ENCODE measurements at regions not wholly inside any gene's neighbourhood (a gene's known extent, or its start where the extent isn't known, plus 50 kb on each side); places are given as distances from the start of the nearest gene placed in this dataset.
"Not testable (repeated sequence)": the region's sequence is repeated elsewhere in the genome, so short reads cannot be mapped to it uniquely, and the experiment has no call there.

GRCh38 chr5:33138145-33138544 is 302.6 kb upstream of the TARS1 start:
- H3K4me3 Mint-ChIP-seq = not testable (repeated sequence)

GRCh38 chr5:33143405-33144123 is 297.2 kb upstream of the TARS1 start:
- H3K4me3 Mint-ChIP-seq = no peak overlapping the region

More at GRCh38 chr5:33138145-33138544, 302.6 kb upstream of the TARS1 start:
- H3K27me3 Mint-ChIP-seq (ENCODE audit: low read depth); H3K27ac Mint-ChIP-seq; DNase-seq (ENCODE audit: low spot score); H3K4me1 Mint-ChIP-seq (ENCODE audit: low read depth); H3K36me3 Mint-ChIP-seq (ENCODE audit: low read depth): not testable (repeated sequence)
- H3K9me3 Mint-ChIP-seq = peaks cover 36% of the 10 kb centered on the region

GRCh38 chr5:33146881-33147280 is 293.9 kb upstream of the TARS1 start:
- no peak overlapping the region for H3K27ac Mint-ChIP-seq
- H3K4me1 Mint-ChIP-seq (ENCODE audit: low read depth) = no peaks in the 10 kb centered on the region
- DNase-seq (ENCODE audit: low spot score) = no peak
- H3K9me3 Mint-ChIP-seq = no peaks in the 10 kb centered on the region
- no peak overlapping the region for H3K4me3 Mint-ChIP-seq
- H3K36me3 Mint-ChIP-seq (ENCODE audit: low read depth) = no peaks in the 10 kb centered on the region
- H3K27me3 Mint-ChIP-seq (ENCODE audit: low read depth) = no peaks in the 10 kb centered on the region

More at GRCh38 chr5:33143405-33144123, 297.2 kb upstream of the TARS1 start:
- H3K4me1 Mint-ChIP-seq (ENCODE audit: low read depth) = no peaks in the 10 kb centered on the region
- no peak overlapping the region for H3K27ac Mint-ChIP-seq
- no peaks in the 10 kb centered on the region for H3K27me3 Mint-ChIP-seq (ENCODE audit: low read depth)
- DNase-seq (ENCODE audit: low spot score) = no peak
- H3K36me3 Mint-ChIP-seq (ENCODE audit: low read depth) = no peaks in the 10 kb centered on the region
- peaks cover 12% of the 10 kb centered on the region for H3K9me3 Mint-ChIP-seq

GRCh38 chr5:33148076-33148513 is 292.7 kb upstream of the TARS1 start:
- Mint-ChIP-seq H3K9me3 (no peaks in the 10 kb centered on the region), H3K27ac (no peak overlapping the region), H3K4me3 (no peak overlapping the region), H3K27me3 (ENCODE audit: low read depth) (no peaks in the 10 kb centered on the region), H3K4me1 (ENCODE audit: low read depth) (no peaks in the 10 kb centered on the region), H3K36me3 (ENCODE audit: low read depth) (no peaks in the 10 kb centered on the region)
- DNase-seq (ENCODE audit: low spot score) = no peak

- H3K4me3 Mint-ChIP-seq = no peak overlapping the region
- no peak overlapping the region for H3K27ac Mint-ChIP-seq
- no peaks in the 10 kb centered on the region for H3K36me3 Mint-ChIP-seq (ENCODE audit: low read depth)
- H3K9me3 Mint-ChIP-seq = peaks cover 3% of the 10 kb centered on the region
- H3K4me1 Mint-ChIP-seq (ENCODE audit: low read depth) = no peaks in the 10 kb centered on the region
- no peaks in the 10 kb centered on the region for H3K27me3 Mint-ChIP-seq (ENCODE audit: low read depth)
- no peak for DNase-seq (ENCODE audit: low spot score)
Observed at GRCh38 chr5:33153372-33153771, 287.4 kb upstream of the TARS1 start.

- peaks cover 3% of the 10 kb centered on the region for H3K9me3 Mint-ChIP-seq
- no peaks in the 10 kb centered on the region for H3K36me3 Mint-ChIP-seq (ENCODE audit: low read depth)
- H3K4me1 Mint-ChIP-seq (ENCODE audit: low read depth) = no peaks in the 10 kb centered on the region
- H3K4me3 Mint-ChIP-seq = no peak overlapping the region
- H3K27me3 Mint-ChIP-seq (ENCODE audit: low read depth) = no peaks in the 10 kb centered on the region
- no peak for DNase-seq (ENCODE audit: low spot score)
- no peak overlapping the region for H3K27ac Mint-ChIP-seq
Observed at GRCh38 chr5:33153831-33154230, 286.9 kb upstream of the TARS1 start.

GRCh38 chr5:33160871-33161270 is 279.9 kb upstream of the TARS1 start:
- no peaks in the 10 kb centered on the region for H3K36me3 Mint-ChIP-seq (ENCODE audit: low read depth)
- H3K27me3 Mint-ChIP-seq (ENCODE audit: low read depth) = no peaks in the 10 kb centered on the region
- no peak for DNase-seq (ENCODE audit: low spot score)
- H3K4me3 Mint-ChIP-seq = no peak overlapping the region
- no peak overlapping the region for H3K27ac Mint-ChIP-seq
- peaks cover 9% of the 10 kb centered on the region for H3K9me3 Mint-ChIP-seq
- H3K4me1 Mint-ChIP-seq (ENCODE audit: low read depth) = no peaks in the 10 kb centered on the region

- Mint-ChIP-seq H3K4me1 (ENCODE audit: low read depth) (no peaks in the 10 kb centered on the region), H3K27ac (no peak overlapping the region), H3K4me3 (no peak overlapping the region), H3K27me3 (ENCODE audit: low read depth) (no peaks in the 10 kb centered on the region), H3K36me3 (ENCODE audit: low read depth) (no peaks in the 10 kb centered on the region), H3K9me3 (peaks cover 8% of the 10 kb centered on the region)
- no peak for DNase-seq (ENCODE audit: low spot score)
Observed at GRCh38 chr5:33161421-33161820, 279.3 kb upstream of the TARS1 start.

GRCh38 chr5:33162057-33162456 is 278.7 kb upstream of the TARS1 start:
- H3K9me3 Mint-ChIP-seq = peaks cover 8% of the 10 kb centered on the region
- H3K36me3 Mint-ChIP-seq (ENCODE audit: low read depth) = no peaks in the 10 kb centered on the region
- no peak overlapping the region for H3K4me3 Mint-ChIP-seq
- no peak overlapping the region for H3K27ac Mint-ChIP-seq
- H3K4me1 Mint-ChIP-seq (ENCODE audit: low read depth) = no peaks in the 10 kb centered on the region
- no peak for DNase-seq (ENCODE audit: low spot score)
- H3K27me3 Mint-ChIP-seq (ENCODE audit: low read depth) = no peaks in the 10 kb centered on the region

- Mint-ChIP-seq H3K4me1 (ENCODE audit: low read depth) (no peaks in the 10 kb centered on the region), H3K9me3 (peaks cover 32% of the 10 kb centered on the region), H3K36me3 (ENCODE audit: low read depth) (no peaks in the 10 kb centered on the region), H3K27me3 (ENCODE audit: low read depth) (no peaks in the 10 kb centered on the region), H3K4me3 (no peak overlapping the region), H3K27ac (no peak overlapping the region)
- no peak for DNase-seq (ENCODE audit: low spot score)
Observed at GRCh38 chr5:33166522-33166921, 274.2 kb upstream of the TARS1 start.

- Mint-ChIP-seq H3K4me1 (ENCODE audit: low read depth) (no peaks in the 10 kb centered on the region), H3K9me3 (peaks cover 32% of the 10 kb centered on the region), H3K27me3 (ENCODE audit: low read depth) (no peaks in the 10 kb centered on the region), H3K36me3 (ENCODE audit: low read depth) (no peaks in the 10 kb centered on the region), H3K27ac (no peak overlapping the region), H3K4me3 (no peak overlapping the region)
- DNase-seq (ENCODE audit: low spot score) = no peak
Observed at GRCh38 chr5:33166948-33167347, 273.8 kb upstream of the TARS1 start.

- H3K27ac Mint-ChIP-seq = no peak overlapping the region
- DNase-seq (ENCODE audit: low spot score) = no peak
- H3K27me3 Mint-ChIP-seq (ENCODE audit: low read depth) = no peaks in the 10 kb centered on the region
- no peaks in the 10 kb centered on the region for H3K36me3 Mint-ChIP-seq (ENCODE audit: low read depth)
- peaks cover 32% of the 10 kb centered on the region for H3K9me3 Mint-ChIP-seq
- H3K4me3 Mint-ChIP-seq = no peak overlapping the region
- H3K4me1 Mint-ChIP-seq (ENCODE audit: low read depth) = no peaks in the 10 kb centered on the region
Observed at GRCh38 chr5:33167541-33167940, 273.2 kb upstream of the TARS1 start.

- Mint-ChIP-seq H3K4me3 (no peak overlapping the region), H3K36me3 (ENCODE audit: low read depth) (no peaks in the 10 kb centered on the region), H3K27me3 (ENCODE audit: low read depth) (no peaks in the 10 kb centered on the region), H3K9me3 (peaks cover 30% of the 10 kb centered on the region), H3K27ac (no peak overlapping the region), H3K4me1 (ENCODE audit: low read depth) (no peaks in the 10 kb centered on the region)
- DNase-seq (ENCODE audit: low spot score) = no peak
Observed at GRCh38 chr5:33170411-33170810, 270.4 kb upstream of the TARS1 start.

- no peak for DNase-seq (ENCODE audit: low spot score)
- Mint-ChIP-seq H3K4me3 (no peak overlapping the region), H3K36me3 (ENCODE audit: low read depth) (no peaks in the 10 kb centered on the region), H3K27ac (no peak overlapping the region), H3K27me3 (ENCODE audit: low read depth) (no peaks in the 10 kb centered on the region), H3K9me3 (peaks cover 17% of the 10 kb centered on the region), H3K4me1 (ENCODE audit: low read depth) (no peaks in the 10 kb centered on the region)
Observed at GRCh38 chr5:33174383-33174782, 266.4 kb upstream of the TARS1 start.

- Mint-ChIP-seq H3K27ac (no peak overlapping the region), H3K4me3 (no peak overlapping the region), H3K27me3 (ENCODE audit: low read depth) (no peaks in the 10 kb centered on the region), H3K36me3 (ENCODE audit: low read depth) (no peaks in the 10 kb centered on the region), H3K4me1 (ENCODE audit: low read depth) (no peaks in the 10 kb centered on the region), H3K9me3 (no peaks in the 10 kb centered on the region)
- DNase-seq (ENCODE audit: low spot score) = no peak
Observed at GRCh38 chr5:33179301-33179700, 261.5 kb upstream of the TARS1 start.
